HepG2 (cell line): ENCODE measurements at regions not wholly inside any gene's neighbourhood (a gene's known extent, or its start where the extent isn't known, plus 50 kb on each side); places are given as distances from the start of the nearest gene placed in this dataset.

Experiments
- ATAC-seq: fragments of 200-7000 bp; cut with Tn5 transposase; 3 replicates; pipeline ENCODE4 v1.9.1; 2020; ENCODE audit warnings: mild to moderate bottlenecking, moderate library complexity
- BruUV-seq: library from RNA; stranded (reverse); fragments of 400-500 nt; replicated peaks from 2 replicates; lab custom pipeline; 2021; lab: Mats Ljungman, UMichigan
- CTCF ChIA-PET: fragments of 300-600 bp; formaldehyde crosslinking; extraction: SDS; loops from one replicate; lab custom pipeline; 2021; ENCODE audit warnings: low total read pairs, inconsistent platforms, low intra/inter-chr PET ratio; lab: Yijun Ruan, JAX
- POLR2A ChIA-PET: fragments of 350-600 bp; sonication (Branson Sonifier 250); formaldehyde crosslinking; loops from one replicate; lab custom pipeline; 2020; ENCODE audit warnings: antibody characterized with exemption, inconsistent platforms; lab: Yijun Ruan, JAX
- DNase-seq: peaks from one replicate; pipeline ENCODE4 v3.0.0-alpha.2; 2015; ENCODE audit warnings: low spot score
- FAIRE-seq: peaks from 3 replicates; lab custom pipeline; 2011; peaks lifted over from hg19 to GRCh38; lab: Jason Lieb, UNC
- H2AFZ ChIP-seq: one replicate; pipeline ENCODE4 v1.6.1; 2011; ENCODE audit warnings: low read length, inconsistent platforms
- H3K27ac ChIP-seq: fragments of 300-600 bp; 3 replicates; pipeline ENCODE4 v1.8.0; 2011; ENCODE audit warnings: mixed run types, mild to moderate bottlenecking, mixed read lengths, low read length, inconsistent platforms; ENCODE audit not compliant: insufficient read depth; ENCODE audit errors: extremely low read length
- H3K27me3 ChIP-seq, 2 experiments: fragments of 200-600 bp in 1 of 2; 2 replicates in 1 of 2; 3 replicates in 1 of 2; pipeline versions ENCODE4 v1.6.0 to v1.8.0; 2011; ENCODE audit warnings: low read length in 2 of 2, mild to moderate bottlenecking in 2 of 2, moderate library complexity in 2 of 2, inconsistent platforms in 1 of 2; ENCODE audit not compliant: insufficient read depth in 2 of 2, control insufficient read depth in 1 of 2
- H3K36me3 ChIP-seq, 2 experiments: fragments of 200-600 bp in 1 of 2; replicated peaks in 1 of 2; 2 replicates in 1 of 2; 3 replicates in 1 of 2; pipeline versions ENCODE4 v1.5.1 to v1.8.0; 2011; ENCODE audit warnings: low read length in 2 of 2, inconsistent platforms in 1 of 2; ENCODE audit not compliant: insufficient read depth in 2 of 2, control insufficient read depth in 1 of 2
- H3K4me1 ChIP-seq: 2 replicates; pipeline ENCODE4 v1.5.1; 2012; ENCODE audit warnings: low read length, inconsistent platforms; ENCODE audit not compliant: insufficient read depth
- H3K4me2 ChIP-seq: 2 replicates; pipeline ENCODE4 v1.6.0; 2011; ENCODE audit warnings: low read depth, low read length, inconsistent platforms
- H3K4me3 ChIP-seq, 3 experiments: fragments of 200-600 bp in 1 of 3; sonication (generic), shearing (Covaris generic) in 1 of 3; replicated peaks in 1 of 3; 2 replicates each; pipeline ENCODE4 v1.5.1; 2011 to 2016; ENCODE audit warnings: low read length in 3 of 3, inconsistent platforms in 2 of 3, low read depth in 2 of 3, mild to moderate bottlenecking in 2 of 3, control low read depth in 1 of 3, mixed read lengths in 1 of 3; ENCODE audit not compliant: insufficient read depth in 1 of 3
- H3K79me2 ChIP-seq: one replicate; pipeline ENCODE4 v1.6.1; 2011; ENCODE audit warnings: low read length, inconsistent platforms; ENCODE audit not compliant: insufficient read depth
- H3K9ac ChIP-seq: 2 replicates; pipeline ENCODE4 v1.6.0; 2011; ENCODE audit warnings: mild to moderate bottlenecking, low read depth, low read length, inconsistent platforms; ENCODE audit not compliant: insufficient read depth
- H3K9me3 ChIP-seq: 2 replicates; pipeline ENCODE4 v1.5.1; 2012; ENCODE audit warnings: mild to moderate bottlenecking, low read length
- H4K20me1 ChIP-seq: 2 replicates; pipeline ENCODE4 v1.6.0; 2011; ENCODE audit warnings: inconsistent platforms, mild to moderate bottlenecking, low read length, moderate library complexity; ENCODE audit not compliant: insufficient read depth
- AGO2 ChIP-seq: fragments of 200-400 bp; formaldehyde crosslinking; optimal IDR thresholded peaks from 2 replicates; pipeline ENCODE3; 2017; ENCODE audit warnings: mild to moderate bottlenecking, low read depth, low read length, moderate library complexity
- FLYWCH1 ChIP-seq: sonication (generic); formaldehyde crosslinking; IDR thresholded peaks from 2 replicates; pipeline ENCODE4 v1.8.1; 2023; ENCODE audit warnings: mild to moderate bottlenecking, missing genetic modification reagents
- GABPA ChIP-seq, 2 experiments: IDR thresholded peaks; 2 replicates each; pipeline ENCODE4 v1.6.1; 2011 to 2016; ENCODE audit warnings: low read depth in 2 of 2, low read length in 1 of 2, missing biosample characterization in 1 of 2, missing genetic modification characterization in 1 of 2
- HES4 ChIP-seq: sonication (generic); formaldehyde crosslinking; IDR thresholded peaks from 2 replicates; pipeline ENCODE4 v1.9.0; 2021; ENCODE audit warnings: mild to moderate bottlenecking, missing genetic modification reagents, borderline replicate concordance
- NR2F2 ChIP-seq: IDR thresholded peaks from 2 replicates; pipeline ENCODE4 v1.6.1; 2012; ENCODE audit warnings: low read depth, inconsistent platforms, borderline replicate concordance
- NR2F6 ChIP-seq, 2 experiments: IDR thresholded peaks; 2 replicates each; pipeline ENCODE4 v1.6.1; 2016; ENCODE audit warnings: antibody characterized with exemption in 1 of 2, mild to moderate bottlenecking in 1 of 2
- PITX1 ChIP-seq: sonication (generic); formaldehyde crosslinking; IDR thresholded peaks from 2 replicates; pipeline ENCODE4 v1.5.1; 2020; ENCODE audit warnings: mild to moderate bottlenecking, missing genetic modification reagents
- TBL1XR1 ChIP-seq: fragments of 150-350 bp; IDR thresholded peaks from 2 replicates; pipeline ENCODE4 v1.6.1; 2014; ENCODE audit warnings: borderline replicate concordance, low read length; ENCODE audit not compliant: partially characterized antibody
- ZC3H4 ChIP-seq: sonication (generic); formaldehyde crosslinking; IDR thresholded peaks from 2 replicates; pipeline ENCODE4 v1.4.0; 2020; ENCODE audit warnings: missing genetic modification reagents, borderline replicate concordance
- ZKSCAN5 ChIP-seq: sonication (generic); formaldehyde crosslinking; IDR thresholded peaks from 2 replicates; pipeline ENCODE4 v1.5.1; 2020; ENCODE audit warnings: mild to moderate bottlenecking, missing genetic modification reagents
- ZNF20 ChIP-seq: sonication (generic); formaldehyde crosslinking; IDR thresholded peaks from 2 replicates; pipeline ENCODE4 v1.4.0; 2020; ENCODE audit warnings: mild to moderate bottlenecking, moderate library complexity, missing genetic modification reagents
- ZNF572 ChIP-seq: sonication (generic); formaldehyde crosslinking; IDR thresholded peaks from 2 replicates; pipeline ENCODE4 v1.5.1; 2020; ENCODE audit warnings: mild to moderate bottlenecking, missing genetic modification reagents
- ZNF761 ChIP-seq: sonication (generic); formaldehyde crosslinking; conservative IDR thresholded peaks from 2 replicates; pipeline ENCODE4 v1.4.0; 2020; ENCODE audit warnings: mild to moderate bottlenecking, missing genetic modification reagents
- WGBS: methylation state at CpG from one replicate; pipeline ENCODE4 v1.1.6; 2017; ENCODE audit warnings: low lambda C conversion rate; 5-methylcytosine and 5-hydroxymethylcytosine counted together
- in situ Hi-C: cut with HindIII; loops from 2 replicates; pipeline ENCODE4 v1.10.0; 2017; ENCODE audit warnings: low pct_unique_long_range_greater_than_20kb; ENCODE audit not compliant: extremely low pct_ligation_motif_present
- intact Hi-C: fragments of 100-400 bp; cut with micrococcal nuclease; formaldehyde crosslinking; loops from one replicate; pipeline ENCODE4 v1.10.0; 2022; ENCODE audit not compliant: unreplicated experiment
- TF ChIP-seq, protein P1 (sequence below): sonication (generic); formaldehyde crosslinking; IDR thresholded peaks from 2 replicates; pipeline ENCODE4 v1.4.0; 2020; ENCODE audit warnings: mild to moderate bottlenecking, missing genetic modification reagents
- TF ChIP-seq, protein P2 (sequence below): sonication (generic); formaldehyde crosslinking; IDR thresholded peaks from 2 replicates; pipeline ENCODE4 v1.5.1; 2020; ENCODE audit warnings: missing genetic modification reagents, mild to moderate bottlenecking, borderline replicate concordance

DNA sequence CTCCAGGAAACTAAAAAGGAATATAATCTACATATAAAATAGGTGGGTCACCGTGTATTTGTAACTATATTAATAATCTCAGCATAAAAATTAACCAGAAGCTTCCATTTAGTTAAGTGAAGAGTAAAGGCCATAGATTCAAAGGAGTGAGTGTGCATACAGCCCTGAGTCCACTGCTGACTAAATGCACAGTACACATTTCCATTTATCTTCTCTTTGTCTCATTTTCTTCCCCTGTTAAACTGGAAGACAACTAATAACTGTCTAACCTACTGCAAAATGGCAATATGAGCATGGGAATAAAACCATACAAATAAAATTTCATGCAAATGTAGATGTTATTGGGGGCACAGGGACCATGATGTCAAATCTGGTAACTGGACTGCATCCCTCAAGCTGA lies 59.9 kb upstream of the DAB2 start:
- Histone ChIP-seq H3K27me3 (no peaks in the 10 kb centered on the region), H2AFZ (no peak overlapping the region), H3K9me3 (no peaks in the 10 kb centered on the region), H4K20me1 (no peaks in the 10 kb centered on the region), H3K27ac (no peak overlapping the region), H3K79me2 (no peaks in the 10 kb centered on the region), H3K36me3 (no peaks in the 10 kb centered on the region), H3K4me2 (no peak overlapping the region), H3K4me3 (no peak overlapping the region), H3K9ac (no peak overlapping the region), H3K4me1 (no peaks in the 10 kb centered on the region)
- BruUV-seq: no TSS peak
- FAIRE-seq (no peak), DNase-seq (no peak), ATAC-seq (no peak)
- POLR2A ChIA-PET: no interaction called here
- in situ Hi-C loops: no loop called here
- CTCF ChIA-PET: no interaction called here
- intact Hi-C loops: no loop called here
- TF ChIP-seq NR2F2 (no peak), TBL1XR1 (no peak), FLYWCH1 (CRISPR knock-in tag) (no peak), HES4 (CRISPR knock-in tag) (no peak), ZNF761 (CRISPR knock-in tag) (no peak), NR2F6 (IDR thresholded peaks at IDR 0.05) (no peak), NR2F6 (CRISPR knock-in tag; IDR thresholded peaks at IDR 0.05) (no peak), ZC3H4 (no peak)
- TF ChIP-seq, protein P1, sequence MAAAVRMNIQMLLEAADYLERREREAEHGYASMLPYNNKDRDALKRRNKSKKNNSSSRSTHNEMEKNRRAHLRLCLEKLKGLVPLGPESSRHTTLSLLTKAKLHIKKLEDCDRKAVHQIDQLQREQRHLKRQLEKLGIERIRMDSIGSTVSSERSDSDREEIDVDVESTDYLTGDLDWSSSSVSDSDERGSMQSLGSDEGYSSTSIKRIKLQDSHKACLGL (CRISPR knock-in tag): no peak
- WGBS: 0% methylated on average over 1 of the region's 1 CpG

DNA sequence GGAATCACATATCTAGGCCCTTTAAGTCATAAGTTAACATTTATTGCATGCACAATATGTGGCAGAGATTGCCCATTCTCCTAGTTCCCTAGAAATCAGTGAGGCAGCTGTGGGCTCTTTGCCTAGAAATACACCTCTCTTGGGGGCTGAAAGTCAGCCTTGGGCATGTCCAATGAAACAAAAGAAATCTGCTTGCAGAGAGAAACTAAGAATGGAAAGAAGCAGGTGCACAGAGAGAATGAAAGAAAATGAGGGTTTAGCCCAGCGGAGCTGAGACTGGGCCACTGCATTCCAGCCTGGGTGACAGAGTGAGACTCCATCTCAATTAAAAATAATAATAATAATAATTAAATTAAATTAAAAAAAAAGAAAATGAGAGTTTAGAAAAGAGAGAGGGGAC lies 57.3 kb upstream of the DAB2 start:
- no peak overlapping the region for H3K27ac ChIP-seq
- DNase-seq: no peak
- H3K36me3 ChIP-seq: no peaks in the 10 kb centered on the region
- POLR2A ChIA-PET: no interaction called here
- H3K27me3 ChIP-seq: no peaks in the 10 kb centered on the region
- TF ChIP-seq, protein P2, sequence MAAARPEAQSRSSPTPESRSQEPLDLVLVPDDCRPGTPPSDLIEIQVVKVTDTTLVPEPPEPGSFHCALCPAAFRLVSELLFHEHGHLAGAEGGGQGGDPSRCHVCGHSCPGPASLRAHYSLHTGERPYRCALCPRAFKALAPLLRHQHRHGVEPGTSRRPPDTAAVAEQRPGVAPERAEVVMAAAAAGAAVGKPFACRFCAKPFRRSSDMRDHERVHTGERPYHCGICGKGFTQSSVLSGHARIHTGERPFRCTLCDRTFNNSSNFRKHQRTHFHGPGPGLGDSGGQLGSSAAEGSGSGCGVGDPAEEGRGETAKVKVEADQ: no peak
- TF ChIP-seq AGO2 (no peak), PITX1 (CRISPR knock-in tag) (no peak), GABPA (IDR thresholded peaks at IDR 0.05; ENCODE audit: low read depth, low read length) (no peak), GABPA (CRISPR knock-in tag; IDR thresholded peaks at IDR 0.05; ENCODE audit: low read depth) (no peak), ZNF20 (no peak), ZNF572 (CRISPR knock-in tag) (no peak), ZKSCAN5 (no peak)
- BruUV-seq: no TSS peak
- no peak overlapping the region for H3K4me3 ChIP-seq
- no peak for ATAC-seq
- H3K4me1 ChIP-seq: no peaks in the 10 kb centered on the region
- H3K9me3 ChIP-seq: no peaks in the 10 kb centered on the region
- no peak for FAIRE-seq
- H3K79me2 ChIP-seq: no peaks in the 10 kb centered on the region
- 94% methylated on average over 1 of the region's 1 CpG for WGBS
- in situ Hi-C loops (no loop called here), intact Hi-C loops (no loop called here)
- no peaks in the 10 kb centered on the region for H4K20me1 ChIP-seq
- no peak overlapping the region for H3K9ac ChIP-seq
- no peak overlapping the region for H3K4me2 ChIP-seq
- CTCF ChIA-PET: no interaction called here
- no peak overlapping the region for H2AFZ ChIP-seq
